Embryonic facial prominence (tissue), 1 donor: ENCODE measurements at regions not wholly inside any gene's neighbourhood (a gene's known extent, or its start where the extent isn't known, plus 50 kb on each side); places are given as distances from the start of the nearest gene placed in this dataset.

Experiments
- DNase-seq: peaks from one replicate; pipeline ENCODE4 v3.0.0-alpha.2; 2016; ENCODE audit errors: extremely low spot score

GRCh38 chr17:5819921-5820685, 235.8 kb upstream of the NLRP1 start:
- DNase-seq, result no peak

GRCh38 chr17:5820721-5821456, 236.6 kb upstream of the NLRP1 start:
- no peak for DNase-seq

- DNase-seq, result no peak
These were observed 237.5 kb upstream of the NLRP1 start for GRCh38 chr17:5821803-5822202.

- DNase-seq, result no peak
These were observed 238.2 kb upstream of the NLRP1 start for GRCh38 chr17:5822281-5823060.

GRCh38 chr17:5823219-5823618, 238.9 kb upstream of the NLRP1 start:
- no peak for DNase-seq

- no peak for DNase-seq
These were observed 241.5 kb upstream of the NLRP1 start for GRCh38 chr17:5825717-5826330.

- no peak for DNase-seq
These were observed 242.1 kb upstream of the NLRP1 start for GRCh38 chr17:5826384-5826783.

GRCh38 chr17:5830921-5831320, 239.3 kb upstream of the WSCD1 start:
- no peak for DNase-seq

- peak; percentile 12 for DNase-seq
These were observed 237.3 kb upstream of the WSCD1 start for GRCh38 chr17:5832886-5833285.

GRCh38 chr17:5837055-5837491, 233.1 kb upstream of the WSCD1 start:
- DNase-seq, result no peak

GRCh38 chr17:5838661-5839300, 231.4 kb upstream of the WSCD1 start:
- no peak for DNase-seq

GRCh38 chr17:5840811-5841446, 229.2 kb upstream of the WSCD1 start:
- no peak for DNase-seq

- DNase-seq, result no peak
These were observed 228.3 kb upstream of the WSCD1 start for GRCh38 chr17:5841862-5842261.

GRCh38 chr17:5843366-5844026, 226.7 kb upstream of the WSCD1 start:
- no peak for DNase-seq

- no peak for DNase-seq
These were observed 224.2 kb upstream of the WSCD1 start for GRCh38 chr17:5846001-5846400.

GRCh38 chr17:5854871-5855554, 215.2 kb upstream of the WSCD1 start:
- DNase-seq, result no peak

GRCh38 chr17:5861246-5861645, 208.9 kb upstream of the WSCD1 start:
- no peak for DNase-seq

- no peak for DNase-seq
These were observed 208.3 kb upstream of the WSCD1 start for GRCh38 chr17:5861854-5862253.

GRCh38 chr17:5862395-5862794, 207.8 kb upstream of the WSCD1 start:
- DNase-seq, result no peak
